ENCODE measurements at regions not wholly inside any gene's neighbourhood (a gene's known extent, or its start where the extent isn't known, plus 50 kb on each side); places are given as distances from the start of the nearest gene placed in this dataset.

GRCh38 chr19:28021259-28022185, 1191.4 kb downstream of the UQCRFS1 start:
- TF ChIP-seq CTCF (conservative IDR thresholded peaks at IDR 0.05; ENCODE audit: low read depth, low read length) (no peak), EZH2 (IDR thresholded peaks at IDR 0.05; ENCODE audit: borderline replicate concordance, low read depth, low read length, poor library complexity, severe bottlenecking) (no peak)
